ENCODE measurements at regions not wholly inside any gene's neighbourhood (a gene's known extent, or its start where the extent isn't known, plus 50 kb on each side); places are given as distances from the start of the nearest gene placed in this dataset.
"Not testable (repeated sequence)": the region's sequence is repeated elsewhere in the genome, so short reads cannot be mapped to it uniquely, and the experiment has no call there.

- no peak overlapping the region for H3K4me3 ChIP-seq (ENCODE audit: low read length)
- TF ChIP-seq CTCF (IDR thresholded peaks at IDR 0.05; ENCODE audit: insufficient read depth, low read depth, low read length, missing control alignments) = no peak
- DNase-seq (ENCODE audit: low read depth) = no peak
These were observed 59.6 kb upstream of the MAN2A1 start for GRCh38 chr5:109630093-109630492.

GRCh38 chr5:109628591-109628990, 61.1 kb upstream of the MAN2A1 start:
- DNase-seq (ENCODE audit: low read depth) = no peak
- H3K4me3 ChIP-seq (ENCODE audit: low read length) = no peak overlapping the region
- TF ChIP-seq CTCF (IDR thresholded peaks at IDR 0.05; ENCODE audit: insufficient read depth, low read depth, low read length, missing control alignments) = no peak

- not testable (repeated sequence) for H3K4me3 ChIP-seq (ENCODE audit: low read length); DNase-seq (ENCODE audit: low read depth)
These were observed 68.5 kb upstream of the MAN2A1 start for GRCh38 chr5:109621266-109621665.

- no peak for TF ChIP-seq CTCF (IDR thresholded peaks at IDR 0.05; ENCODE audit: insufficient read depth, low read depth, low read length, missing control alignments)
- DNase-seq (ENCODE audit: low read depth) = no peak
- H3K4me3 ChIP-seq (ENCODE audit: low read length) = no peak overlapping the region
These were observed 69.1 kb upstream of the MAN2A1 start for GRCh38 chr5:109620651-109621050.

- H3K4me3 ChIP-seq (ENCODE audit: low read length) = no peak overlapping the region
- DNase-seq (ENCODE audit: low read depth) = no peak
- no peak for TF ChIP-seq CTCF (IDR thresholded peaks at IDR 0.05; ENCODE audit: insufficient read depth, low read depth, low read length, missing control alignments)
These were observed 70.1 kb upstream of the MAN2A1 start for GRCh38 chr5:109619606-109620005.

- H3K4me3 ChIP-seq (ENCODE audit: low read length) = no peak overlapping the region
- TF ChIP-seq CTCF (IDR thresholded peaks at IDR 0.05; ENCODE audit: insufficient read depth, low read depth, low read length, missing control alignments) = no peak
- DNase-seq (ENCODE audit: low read depth) = peak; percentile 50
These were observed 70.7 kb upstream of the MAN2A1 start for GRCh38 chr5:109619021-109619460.

GRCh38 chr5:109614981-109615380, 74.7 kb upstream of the MAN2A1 start:
- DNase-seq (ENCODE audit: low read depth) = no peak
- H3K4me3 ChIP-seq (ENCODE audit: low read length) = no peak overlapping the region
- no peak for TF ChIP-seq CTCF (IDR thresholded peaks at IDR 0.05; ENCODE audit: insufficient read depth, low read depth, low read length, missing control alignments)

GRCh38 chr5:109614301-109614700, 75.4 kb upstream of the MAN2A1 start:
- no peak for DNase-seq (ENCODE audit: low read depth)
- no peak for TF ChIP-seq CTCF (IDR thresholded peaks at IDR 0.05; ENCODE audit: insufficient read depth, low read depth, low read length, missing control alignments)

More at GRCh38 chr5:109614301-109614700, 75.4 kb upstream of the MAN2A1 start:
- H3K4me3 ChIP-seq (ENCODE audit: low read length) = no peak overlapping the region

Data from epithelial cell of esophagus (primary cell).